ENCODE measurements at regions not wholly inside any gene's neighbourhood (a gene's known extent, or its start where the extent isn't known, plus 50 kb on each side); places are given as distances from the start of the nearest gene placed in this dataset.

GRCh38 chr14:71426001-71426400 lies 506.2 kb upstream of the RGS6 start:
- POLR2A ChIA-PET = no interaction called here
- BruUV-seq (replicated peaks) = no TSS peak
- intact Hi-C loops (cut with micrococcal nuclease) (no loop called here), dilution Hi-C loops (cut with MboI; ENCODE audit: extremely low pct_ligation_motif_present, low sequenced_read_pairs) (no loop called here)
- Histone ChIP-seq H3K27ac (ENCODE audit: insufficient read depth, low read depth, low read length) (no peak overlapping the region), H3K4me2 (ENCODE audit: insufficient read depth, low read length) (no peak overlapping the region), H3K9me3 (replicated peaks; ENCODE audit: control insufficient read depth, insufficient read depth, low read length) (no peaks in the 10 kb centered on the region), H4K20me1 (replicated peaks; ENCODE audit: control insufficient read depth, extremely low read depth, insufficient read depth, low read length) (no peaks in the 10 kb centered on the region), H3K9me1 (replicated peaks; ENCODE audit: control insufficient read depth, extremely low read depth, insufficient read depth, low read length) (no peaks in the 10 kb centered on the region), H3K36me3 (ENCODE audit: control insufficient read depth in 2 of 2, extremely low read depth in 1 of 2, insufficient read depth in 2 of 2, low read length in 2 of 2) (no peaks in the 10 kb centered on the region), H3K4me1 (ENCODE audit: control insufficient read depth, extremely low read depth, insufficient read depth, low read length) (no peaks in the 10 kb centered on the region), H2AFZ (ENCODE audit: low read depth, low read length) (no peak overlapping the region), H3K4me3 (replicated peaks in 1 of 3; ENCODE audit: insufficient read depth in 1 of 3, low read depth in 1 of 3, low read length in 3 of 3) (no peak overlapping the region), H3K27me3 (ENCODE audit: control insufficient read depth in 2 of 2, insufficient read depth in 2 of 2, low read length in 2 of 2) (no peaks in the 10 kb centered on the region), H3K9ac (replicated peaks; ENCODE audit: extremely low read depth, insufficient read depth, low read length) (no peak overlapping the region), H3K79me2 (ENCODE audit: control insufficient read depth, insufficient read depth, low read length) (no peaks in the 10 kb centered on the region)
- DNase-seq (ENCODE audit: low read depth, low spot score) (no peak), FAIRE-seq (no peak)
- TF ChIP-seq EZH2 (IDR thresholded peaks at IDR 0.05; ENCODE audit: borderline replicate concordance, low read depth, low read length, severe bottlenecking) = no peak
- no peak for TF ChIP-seq MYC (IDR thresholded peaks at IDR 0.05; ENCODE audit: low read depth, low read length)
- no peak for TF ChIP-seq GATA2 (IDR thresholded peaks at IDR 0.05; ENCODE audit: insufficient read depth, insufficient read length, low read depth, low read length)
- TF ChIP-seq CTCF (IDR thresholded peaks at IDR 0.05; ENCODE audit: extremely low read depth in 1 of 2, insufficient read depth in 1 of 2, low read depth in 1 of 2, low read length in 2 of 2) = no peak
- no peak for TF ChIP-seq POLR2A (IDR thresholded peaks at IDR 0.05; ENCODE audit: low read depth, low read length)
- no peak for TF ChIP-seq POLR2AphosphoS5 (IDR thresholded peaks at IDR 0.05; ENCODE audit: insufficient read depth, low read depth, low read length)
- TF ChIP-seq MAX (IDR thresholded peaks at IDR 0.05; ENCODE audit: insufficient read depth, insufficient read length) = no peak
- no peak for TF ChIP-seq FOS (IDR thresholded peaks at IDR 0.05; ENCODE audit: borderline replicate concordance, insufficient read depth, low read length)
- CTCF ChIA-PET = no interaction called here
